HL-60 (cell line): ENCODE measurements at regions not wholly inside any gene's neighbourhood (a gene's known extent, or its start where the extent isn't known, plus 50 kb on each side); places are given as distances from the start of the nearest gene placed in this dataset.

Source experiments
- CTCF ChIP-seq: IDR thresholded peaks from one replicate; pipeline ENCODE4 v1.5.1; 2011; ENCODE audit warnings: low read length, control low read depth, inconsistent platforms; ENCODE audit not compliant: insufficient read depth
- GABPA ChIP-seq: IDR thresholded peaks from 2 replicates; pipeline ENCODE4 v1.6.1; 2012; ENCODE audit warnings: low read depth
- POLR2AphosphoS5 ChIP-seq: IDR thresholded peaks from 2 replicates; pipeline ENCODE4 v1.6.1; 2012; ENCODE audit warnings: low read depth
- REST ChIP-seq: IDR thresholded peaks from 2 replicates; pipeline ENCODE4 v1.6.1; 2012; ENCODE audit warnings: low read depth; ENCODE audit not compliant: insufficient replicate concordance

- TF ChIP-seq CTCF, result no peak
- no peak for TF ChIP-seq REST
- TF ChIP-seq POLR2AphosphoS5, result no peak
- TF ChIP-seq GABPA, result no peak
Observed at GRCh38 chr22:26783885-26784284, 126.5 kb downstream of the MIAT start.
